HUES48 (cell line): ENCODE measurements at regions not wholly inside any gene's neighbourhood (a gene's known extent, or its start where the extent isn't known, plus 50 kb on each side); places are given as distances from the start of the nearest gene placed in this dataset.

Source experiments
- H3K27ac ChIP-seq: one replicate; pipeline ENCODE4 v1.7.0; 2013; ENCODE audit warnings: low read depth, low read length, inconsistent platforms
- H3K27me3 ChIP-seq: 2 replicates; pipeline ENCODE4 v1.6.1; 2013; ENCODE audit warnings: mild to moderate bottlenecking, low read length; ENCODE audit not compliant: control insufficient read depth, insufficient read depth
- H3K36me3 ChIP-seq: 2 replicates; pipeline ENCODE4 v1.6.1; 2013; ENCODE audit warnings: low read length; ENCODE audit not compliant: control insufficient read depth, insufficient read depth
- H3K4me1 ChIP-seq: 2 replicates; pipeline ENCODE4 v1.6.1; 2013; ENCODE audit warnings: mild to moderate bottlenecking, low read length; ENCODE audit not compliant: control insufficient read depth, insufficient read depth
- H3K4me3 ChIP-seq: 2 replicates; pipeline ENCODE4 v1.5.1; 2013; ENCODE audit warnings: mild to moderate bottlenecking, low read depth, low read length
- H3K9ac ChIP-seq: 2 replicates; pipeline ENCODE4 v1.6.1; 2013; ENCODE audit warnings: mild to moderate bottlenecking, low read depth, low read length, moderate library complexity
- H3K9me3 ChIP-seq: 2 replicates; pipeline ENCODE4 v1.6.1; 2013; ENCODE audit warnings: low read length; ENCODE audit not compliant: control insufficient read depth, insufficient read depth

DNA sequence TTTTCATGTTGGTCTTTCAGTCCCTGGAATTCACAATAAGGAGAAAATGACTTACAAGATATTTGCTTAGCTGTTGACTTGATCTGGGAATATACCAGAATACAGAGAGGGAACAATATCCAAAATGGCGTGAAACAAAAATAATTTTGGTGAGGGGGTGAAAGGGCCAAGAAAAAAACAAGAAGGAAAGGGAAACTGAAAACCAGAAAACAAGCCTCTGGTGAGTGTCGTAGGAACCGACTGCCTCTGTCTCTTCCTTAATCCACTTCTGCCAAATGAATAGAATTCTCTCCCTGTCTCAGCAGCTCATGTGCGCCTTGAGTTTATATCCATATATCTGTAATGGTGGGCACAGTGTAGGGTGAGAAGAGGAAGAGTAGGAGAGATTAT, 367.6 kb downstream of the ETS1 start:
- Histone ChIP-seq H3K4me1 (no peaks in the 10 kb centered on the region), H3K4me3 (no peak overlapping the region), H3K27ac (no peak overlapping the region), H3K36me3 (no peaks in the 10 kb centered on the region), H3K9ac (no peak overlapping the region), H3K27me3 (no peaks in the 10 kb centered on the region), H3K9me3 (peaks cover 12% of the 10 kb centered on the region; the same call in 1 of the 2 replicates)

DNA sequence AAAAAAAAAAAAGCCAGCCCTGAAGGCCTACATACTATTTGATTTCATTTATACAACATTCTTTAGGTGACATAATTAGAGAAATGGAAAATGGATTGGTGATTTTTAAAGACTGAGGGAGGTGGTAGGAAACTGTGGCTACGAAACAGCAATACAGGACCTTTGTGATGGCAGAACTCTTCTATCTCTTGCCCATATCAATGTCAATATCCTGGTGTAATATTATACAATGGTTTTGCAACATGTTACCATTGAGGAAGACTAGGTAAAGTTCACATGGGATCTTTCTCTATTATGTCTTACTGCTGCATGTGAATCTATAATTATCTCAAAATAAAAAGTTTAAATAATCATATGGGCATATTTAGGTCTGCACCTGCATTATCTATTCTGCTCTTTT, 371.2 kb downstream of the ETS1 start:
- Histone ChIP-seq H3K9me3 (peaks cover 12% of the 10 kb centered on the region; the same call in 1 of the 2 replicates), H3K27ac (no peak overlapping the region), H3K27me3 (no peaks in the 10 kb centered on the region), H3K36me3 (no peaks in the 10 kb centered on the region), H3K4me1 (no peaks in the 10 kb centered on the region), H3K4me3 (no peak overlapping the region), H3K9ac (no peak overlapping the region)

DNA sequence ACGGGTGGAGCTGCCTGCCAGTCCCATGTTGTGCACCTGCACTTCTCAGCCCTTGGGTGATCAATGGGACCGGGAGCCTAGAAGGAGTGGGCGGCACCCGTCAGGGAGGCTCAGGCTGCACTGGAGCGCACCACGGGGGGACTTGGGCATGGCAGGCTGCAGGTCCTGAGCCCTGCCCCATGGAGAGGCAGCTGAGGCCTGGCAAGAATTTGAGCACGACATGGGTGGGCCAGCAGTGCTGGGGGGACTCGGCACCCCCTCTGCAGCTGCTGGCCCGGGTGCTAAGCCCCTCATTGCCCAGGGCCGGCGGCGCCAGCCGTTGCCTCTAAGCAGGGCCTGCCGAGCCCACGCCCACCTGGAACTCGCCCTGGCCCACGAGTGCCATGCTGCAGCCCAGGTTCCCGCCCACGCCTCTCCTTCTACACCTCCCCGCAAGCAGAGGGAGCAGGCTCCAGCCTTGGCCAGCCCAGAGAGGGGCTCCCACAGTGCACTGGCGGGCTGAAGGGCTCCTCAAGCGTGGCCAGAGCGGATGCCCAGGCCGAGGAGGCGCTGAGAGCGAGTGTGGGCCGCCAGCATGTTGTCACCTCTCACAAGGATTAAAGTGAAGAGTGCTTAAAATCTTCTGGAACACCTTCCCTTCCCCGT, 372.0 kb downstream of the ETS1 start:
- no peak overlapping the region for H3K9ac ChIP-seq
- H3K36me3 ChIP-seq, result no peaks in the 10 kb centered on the region
- peaks cover 12% of the 10 kb centered on the region; the same call in 1 of the 2 replicates for H3K9me3 ChIP-seq
- no peaks in the 10 kb centered on the region for H3K27me3 ChIP-seq
- H3K4me1 ChIP-seq, result peaks cover 4% of the 10 kb centered on the region; the same call in 1 of the 2 replicates
- no peak overlapping the region for H3K27ac ChIP-seq
- no peak overlapping the region for H3K4me3 ChIP-seq

DNA sequence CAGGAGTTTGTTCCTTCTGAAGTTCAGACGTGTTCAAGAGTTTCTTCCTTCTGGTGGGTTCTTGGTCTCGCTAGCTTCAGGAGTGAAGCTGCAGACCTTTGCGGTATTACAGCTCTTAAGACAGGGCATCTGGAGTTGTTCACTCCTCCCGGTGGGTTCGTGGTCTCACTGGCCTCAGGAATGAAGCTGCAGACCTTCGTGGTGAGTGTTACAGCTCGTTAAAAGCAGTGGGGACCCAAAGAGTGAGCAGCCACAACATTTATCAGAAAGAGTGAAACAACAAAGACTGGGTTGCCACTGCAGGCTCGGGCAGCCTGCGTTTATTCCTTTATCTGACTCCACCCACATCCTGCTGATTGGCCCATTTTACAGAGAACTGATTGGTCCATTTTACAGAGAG, 373.1 kb downstream of the ETS1 start:
- Histone ChIP-seq H3K36me3 (no peaks in the 10 kb centered on the region), H3K9me3 (peaks cover 12% of the 10 kb centered on the region; the same call in 1 of the 2 replicates), H3K9ac (no peak overlapping the region), H3K4me3 (no peak overlapping the region), H3K4me1 (peaks cover 9% of the 10 kb centered on the region; the same call in 1 of the 2 replicates), H3K27ac (no peak overlapping the region), H3K27me3 (no peaks in the 10 kb centered on the region)

DNA sequence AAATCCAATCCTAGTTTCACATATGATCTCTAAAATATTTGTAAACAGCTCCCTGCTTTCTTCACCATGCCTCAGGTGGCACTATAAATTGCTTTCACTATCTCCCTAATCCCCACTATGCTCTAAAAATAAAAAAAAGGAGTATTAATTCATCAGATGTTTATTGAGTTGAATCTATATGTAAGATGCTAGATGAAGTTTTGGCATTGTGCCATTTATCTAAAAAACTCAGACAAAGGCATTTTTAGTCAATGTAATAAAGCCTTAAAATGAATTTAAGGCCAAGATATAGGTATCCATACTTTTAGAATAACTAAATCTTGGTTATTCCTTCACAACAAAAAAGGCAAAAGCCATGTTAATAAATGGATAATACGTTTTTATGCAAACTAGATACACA, 373.9 kb downstream of the ETS1 start:
- no peaks in the 10 kb centered on the region for H3K36me3 ChIP-seq
- peaks cover 9% of the 10 kb centered on the region; the same call in 1 of the 2 replicates for H3K4me1 ChIP-seq
- no peak overlapping the region for H3K4me3 ChIP-seq
- no peak overlapping the region for H3K27ac ChIP-seq
- H3K9me3 ChIP-seq, result peaks cover 12% of the 10 kb centered on the region; the same call in 1 of the 2 replicates
- H3K27me3 ChIP-seq, result no peaks in the 10 kb centered on the region
- H3K9ac ChIP-seq, result no peak overlapping the region

DNA sequence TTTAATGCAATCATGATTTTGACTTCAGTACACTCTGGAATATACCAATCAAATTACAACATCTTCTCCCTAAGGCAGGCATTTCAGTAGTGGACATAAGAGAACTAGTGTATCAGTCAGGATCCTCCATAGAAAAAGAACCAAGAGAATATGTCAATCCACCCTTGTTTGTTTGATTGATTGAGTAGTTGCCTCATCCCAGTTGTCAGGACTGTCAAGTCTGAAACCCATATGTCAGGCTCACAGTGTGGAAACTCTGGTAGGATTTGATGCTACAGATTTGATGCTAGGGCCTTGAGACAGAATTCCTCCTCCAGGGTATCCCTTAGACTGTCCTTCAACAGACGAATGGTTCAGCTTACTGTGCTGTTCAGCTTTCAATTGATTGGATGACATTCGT, 375.0 kb downstream of the ETS1 start:
- H3K36me3 ChIP-seq, result no peaks in the 10 kb centered on the region
- H3K9me3 ChIP-seq, result peaks cover 12% of the 10 kb centered on the region; the same call in 1 of the 2 replicates
- H3K27ac ChIP-seq, result no peak overlapping the region
- H3K4me3 ChIP-seq, result no peak overlapping the region
- H3K9ac ChIP-seq, result no peak overlapping the region
- H3K27me3 ChIP-seq, result no peaks in the 10 kb centered on the region
- peaks cover 9% of the 10 kb centered on the region; the same call in 1 of the 2 replicates for H3K4me1 ChIP-seq

DNA sequence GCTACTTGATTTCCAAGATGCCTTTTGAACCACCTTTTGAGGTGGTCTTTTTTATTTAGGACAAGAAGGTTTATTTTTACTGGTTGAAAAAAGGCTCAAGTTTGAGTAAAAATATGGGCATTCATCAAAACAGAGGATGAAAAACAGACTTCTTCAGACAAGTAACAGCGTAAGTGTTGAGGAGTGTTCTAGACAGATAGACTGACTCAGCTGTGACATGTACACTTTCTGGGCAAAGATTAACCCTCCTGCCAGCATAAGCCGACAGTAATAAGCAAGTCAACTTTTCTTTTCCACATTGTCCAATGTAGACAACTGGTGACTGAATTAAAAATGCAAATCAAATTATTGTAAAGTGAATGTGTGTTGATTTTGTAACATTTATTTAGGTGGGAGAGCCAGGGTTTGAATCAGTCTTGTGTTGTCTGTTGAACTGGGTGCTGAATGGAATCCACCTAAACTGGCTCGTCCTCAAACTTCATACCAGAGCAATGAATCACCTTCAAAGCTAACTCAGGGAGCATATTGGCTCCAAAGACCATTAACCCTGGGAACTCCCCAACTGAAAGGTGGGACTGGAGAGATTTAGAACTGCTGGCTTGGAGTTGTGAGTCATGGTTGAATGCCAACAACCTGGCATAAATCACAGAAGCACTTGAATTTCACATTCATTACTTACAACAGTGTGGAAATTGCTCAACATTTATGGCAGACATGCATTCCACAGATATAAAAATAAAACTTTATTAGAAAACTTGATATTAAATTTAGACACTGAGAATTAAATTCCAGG, 377.0 kb downstream of the ETS1 start:
- Histone ChIP-seq H3K4me3 (no peak overlapping the region), H3K36me3 (no peaks in the 10 kb centered on the region), H3K4me1 (peaks cover 9% of the 10 kb centered on the region; the same call in 1 of the 2 replicates), H3K9ac (no peak overlapping the region), H3K27ac (peak overlapping the region; percentile 22), H3K27me3 (no peaks in the 10 kb centered on the region), H3K9me3 (0 out of 2 replicates have a peak, but pooled peaks cover 3% of the 10 kb centered on the region)

DNA sequence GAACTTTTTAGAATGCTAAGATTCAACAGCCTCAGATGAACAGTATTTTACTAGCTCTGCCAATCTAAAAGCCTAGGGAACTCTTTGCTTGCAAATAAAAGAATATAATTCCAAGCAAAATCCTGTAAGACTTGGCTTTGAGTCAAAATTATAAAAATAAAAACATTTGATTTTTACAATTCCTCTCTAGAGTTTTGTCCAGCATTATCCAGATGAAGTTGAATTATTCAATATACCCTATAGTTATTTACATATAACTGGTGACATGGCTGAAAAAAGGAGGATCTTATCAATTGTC, 378.3 kb downstream of the ETS1 start:
- H3K9ac ChIP-seq, result no peak overlapping the region
- H3K27me3 ChIP-seq, result no peaks in the 10 kb centered on the region
- H3K9me3 ChIP-seq, result no peaks in the 10 kb centered on the region
- H3K27ac ChIP-seq, result no peak overlapping the region
- no peak overlapping the region for H3K4me3 ChIP-seq
- peaks cover 9% of the 10 kb centered on the region; the same call in 1 of the 2 replicates for H3K4me1 ChIP-seq
- no peaks in the 10 kb centered on the region for H3K36me3 ChIP-seq

DNA sequence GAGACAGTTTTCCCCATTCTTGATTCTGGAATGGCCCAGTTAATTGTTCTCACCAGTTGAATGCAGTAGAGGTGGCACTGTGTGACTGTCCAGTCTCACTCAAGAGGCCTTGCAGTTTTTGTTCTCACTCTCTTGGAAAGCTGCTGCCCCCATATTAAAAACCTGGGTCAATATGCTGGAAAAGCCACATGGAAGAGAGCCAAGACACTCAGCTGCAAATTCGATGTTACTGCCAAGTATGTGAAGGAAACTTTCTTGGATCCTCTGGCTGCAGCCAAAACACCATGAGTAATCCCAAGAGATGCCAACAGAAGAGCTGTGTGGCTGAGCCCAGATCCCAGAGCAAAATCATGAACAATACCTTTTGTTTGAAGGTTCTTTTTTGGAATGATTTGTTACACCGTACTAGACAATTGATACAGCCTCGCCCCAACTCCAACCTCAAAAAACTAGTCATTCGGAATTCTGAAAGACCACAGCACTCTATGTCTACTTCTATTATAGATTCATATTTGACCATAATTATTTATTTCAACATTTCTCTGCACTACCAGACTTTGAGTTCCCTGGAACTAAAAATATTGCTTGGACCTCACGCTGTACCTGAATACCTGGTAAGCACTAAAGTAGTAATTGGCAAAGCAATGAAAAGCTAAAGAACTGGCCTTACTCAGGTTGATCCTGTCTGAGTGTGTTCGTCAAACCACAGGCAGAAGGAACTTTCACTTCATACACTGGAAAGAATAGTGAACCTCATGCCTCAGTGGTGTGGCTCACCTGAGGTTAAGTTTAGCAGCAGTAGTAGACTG, 378.8 kb downstream of the ETS1 start:
- Histone ChIP-seq H3K4me1 (peaks cover 9% of the 10 kb centered on the region; the same call in 1 of the 2 replicates), H3K36me3 (no peaks in the 10 kb centered on the region), H3K27ac (no peak overlapping the region)

DNA sequence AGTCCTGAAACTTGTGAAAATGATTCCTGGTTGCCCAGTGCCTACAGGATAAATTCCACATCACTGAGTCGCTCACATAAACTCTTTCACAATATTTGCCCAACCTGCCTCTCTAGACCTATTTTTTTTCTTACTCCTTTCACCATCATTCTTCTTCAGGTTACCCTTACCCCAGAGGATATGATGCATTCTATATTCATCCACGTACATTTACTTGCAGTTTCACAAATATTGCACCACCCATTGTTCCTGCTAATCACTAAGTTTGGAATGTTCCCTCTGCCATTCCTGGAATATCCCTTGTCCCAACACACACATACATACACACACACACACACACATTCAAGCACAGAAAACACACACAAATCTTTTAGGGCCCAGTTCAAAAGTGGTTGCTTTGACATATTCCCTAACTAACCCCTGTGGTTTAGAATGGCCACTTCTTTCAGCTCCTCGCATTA, 379.5 kb downstream of the ETS1 start:
- Histone ChIP-seq H3K27me3 (no peaks in the 10 kb centered on the region), H3K4me3 (no peak overlapping the region), H3K9ac (no peak overlapping the region), H3K27ac (no peak overlapping the region), H3K9me3 (no peaks in the 10 kb centered on the region), H3K36me3 (no peaks in the 10 kb centered on the region), H3K4me1 (peaks cover 9% of the 10 kb centered on the region; the same call in 1 of the 2 replicates)

More for the DNA sequence above, 378.8 kb downstream of the ETS1 start:
- H3K9ac ChIP-seq, result no peak overlapping the region
- no peaks in the 10 kb centered on the region for H3K9me3 ChIP-seq
- no peaks in the 10 kb centered on the region for H3K27me3 ChIP-seq
- H3K4me3 ChIP-seq, result no peak overlapping the region
